Ovary (tissue), 3 donors: ENCODE measurements at regions not wholly inside any gene's neighbourhood (a gene's known extent, or its start where the extent isn't known, plus 50 kb on each side); places are given as distances from the start of the nearest gene placed in this dataset.

Experiments
- POLR2A ChIP-seq: fragments of 450-650 bp; IDR thresholded peaks from one replicate; pipeline ENCODE4 v1.6.1; 2017; ENCODE audit warnings: antibody characterized with exemption, mild to moderate bottlenecking, moderate library complexity
- TF ChIP-seq, protein P1 (sequence below), 3 donors: fragments of 450-650 bp in 2 of 3; fragments of 200-600 bp in 1 of 3; IDR thresholded peaks; one replicate each; pipeline versions ENCODE4 v1.5.1 to v1.8.0; 2016 to 2022; ENCODE audit warnings: antibody characterized with exemption in 3 of 3, mild to moderate bottlenecking in 1 of 3
- donor health status: DM: no; HTN: no; CAD: no.

DNA sequence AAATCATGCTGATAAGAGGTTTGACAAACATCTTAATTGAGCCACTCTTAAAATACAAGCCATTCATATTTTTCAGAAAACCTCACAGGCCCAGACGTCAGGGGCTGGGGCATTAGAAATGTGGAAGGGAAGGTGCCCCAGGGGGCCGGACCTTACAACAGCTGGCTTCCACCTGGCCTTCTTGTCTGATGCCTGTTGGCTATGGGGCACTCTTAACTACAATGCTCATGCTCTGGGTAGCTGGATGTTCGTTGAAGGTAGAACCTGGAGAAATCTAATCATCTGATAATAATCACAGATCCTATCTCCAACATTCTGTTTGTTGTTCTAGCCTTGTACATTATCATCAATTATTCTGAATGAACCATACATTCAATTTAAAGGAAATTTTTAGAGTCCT lies 156.9 kb upstream of the SOX11 start:
- TF ChIP-seq, protein P1, sequence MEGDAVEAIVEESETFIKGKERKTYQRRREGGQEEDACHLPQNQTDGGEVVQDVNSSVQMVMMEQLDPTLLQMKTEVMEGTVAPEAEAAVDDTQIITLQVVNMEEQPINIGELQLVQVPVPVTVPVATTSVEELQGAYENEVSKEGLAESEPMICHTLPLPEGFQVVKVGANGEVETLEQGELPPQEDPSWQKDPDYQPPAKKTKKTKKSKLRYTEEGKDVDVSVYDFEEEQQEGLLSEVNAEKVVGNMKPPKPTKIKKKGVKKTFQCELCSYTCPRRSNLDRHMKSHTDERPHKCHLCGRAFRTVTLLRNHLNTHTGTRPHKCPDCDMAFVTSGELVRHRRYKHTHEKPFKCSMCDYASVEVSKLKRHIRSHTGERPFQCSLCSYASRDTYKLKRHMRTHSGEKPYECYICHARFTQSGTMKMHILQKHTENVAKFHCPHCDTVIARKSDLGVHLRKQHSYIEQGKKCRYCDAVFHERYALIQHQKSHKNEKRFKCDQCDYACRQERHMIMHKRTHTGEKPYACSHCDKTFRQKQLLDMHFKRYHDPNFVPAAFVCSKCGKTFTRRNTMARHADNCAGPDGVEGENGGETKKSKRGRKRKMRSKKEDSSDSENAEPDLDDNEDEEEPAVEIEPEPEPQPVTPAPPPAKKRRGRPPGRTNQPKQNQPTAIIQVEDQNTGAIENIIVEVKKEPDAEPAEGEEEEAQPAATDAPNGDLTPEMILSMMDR (IDR thresholded peaks at IDR 0.05), result no peak
- TF ChIP-seq POLR2A, result no peak
